HG03045 (cell line): ENCODE measurements at regions not wholly inside any gene's neighbourhood (a gene's known extent, or its start where the extent isn't known, plus 50 kb on each side); places are given as distances from the start of the nearest gene placed in this dataset.
"Not testable (repeated sequence)": the region's sequence is repeated elsewhere in the genome, so short reads cannot be mapped to it uniquely, and the experiment has no call there.

Source experiments
- ATAC-seq: cut with Tn5 transposase; IDR thresholded peaks from one replicate; pipeline ENCODE4 v1.9.1; 2021; ENCODE audit warnings: mild to moderate bottlenecking, moderate library complexity; ENCODE audit not compliant: unreplicated experiment

- ATAC-seq, result no peak
Measured at GRCh38 chr6:90885611-90886056, 298.8 kb upstream of the MAP3K7 start.

- not testable (repeated sequence) for ATAC-seq
Measured at GRCh38 chr6:90885137-90885536, 298.3 kb upstream of the MAP3K7 start.

- no peak for ATAC-seq
Measured at GRCh38 chr6:90877616-90878015, 290.7 kb upstream of the MAP3K7 start.

DNA sequence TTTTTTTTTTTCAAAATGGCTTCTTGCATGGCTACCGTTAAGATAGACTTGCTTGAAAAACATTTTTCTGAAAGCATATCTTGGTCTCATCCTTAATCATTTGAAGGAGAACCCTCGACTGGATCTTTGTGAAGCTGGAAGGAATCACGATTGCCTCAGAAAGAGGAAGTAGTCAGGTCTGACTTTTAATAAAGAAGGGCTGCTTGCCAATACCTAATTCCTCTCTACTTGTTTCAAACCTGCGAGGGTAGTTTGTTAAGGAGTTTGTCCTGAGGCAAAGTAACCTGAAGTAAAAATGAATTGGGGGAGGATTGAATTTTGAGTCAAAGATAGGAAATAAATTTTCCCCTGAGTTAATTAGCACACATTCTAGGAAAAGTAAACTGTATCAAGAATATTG is 288.1 kb upstream of the MAP3K7 start:
- ATAC-seq, result no peak

- ATAC-seq, result no peak
Measured at GRCh38 chr6:90872981-90873380, 286.1 kb upstream of the MAP3K7 start.

GRCh38 chr6:90870561-90870960 is 283.7 kb upstream of the MAP3K7 start:
- ATAC-seq, result no peak

DNA sequence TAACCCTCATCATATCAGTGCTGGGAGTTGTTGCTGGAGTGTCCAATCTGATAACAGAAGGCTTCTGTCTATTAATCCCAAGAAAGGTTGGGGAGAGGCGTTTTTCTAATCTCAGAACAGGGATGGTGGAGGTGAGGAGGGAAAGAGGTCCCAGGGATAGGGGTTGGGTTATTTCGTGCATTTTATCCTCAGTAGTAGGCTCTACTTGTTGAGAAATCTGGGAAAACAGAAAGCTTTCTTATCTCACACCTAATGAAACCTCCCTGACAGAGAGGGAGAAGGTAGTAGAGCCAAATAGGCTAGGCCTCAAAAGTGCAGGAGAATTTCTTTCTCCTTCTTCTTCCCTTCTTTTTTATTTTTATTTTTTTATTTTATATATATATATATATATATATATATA is 281.8 kb upstream of the MAP3K7 start:
- ATAC-seq, result no peak

- ATAC-seq, result no peak
Measured at GRCh38 chr6:90868256-90868655, 281.4 kb upstream of the MAP3K7 start.

DNA sequence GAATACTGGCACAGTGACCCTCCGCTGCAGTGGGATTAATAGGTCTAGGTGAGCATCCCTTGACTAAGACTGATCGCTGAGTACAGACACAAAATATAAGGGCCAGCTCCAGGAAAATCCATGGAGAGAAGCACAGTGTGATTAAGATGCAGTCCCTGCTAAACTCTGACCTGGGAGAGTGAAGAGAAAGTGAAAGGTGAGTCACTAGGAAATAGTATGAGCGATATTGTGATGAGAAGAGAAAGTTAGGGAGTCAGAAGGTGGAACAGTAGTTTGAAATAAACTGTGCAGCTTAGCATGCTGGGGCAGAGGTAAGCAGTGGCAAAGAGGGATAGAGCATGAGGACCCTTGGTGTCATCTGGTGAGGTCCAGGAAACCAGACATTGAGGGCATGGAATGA is 278.6 kb upstream of the MAP3K7 start:
- ATAC-seq, result no peak

GRCh38 chr6:90863043-90863442 is 276.2 kb upstream of the MAP3K7 start:
- ATAC-seq, result no peak

- ATAC-seq, result no peak
Measured at GRCh38 chr6:90860822-90861601, 274.1 kb upstream of the MAP3K7 start.

DNA sequence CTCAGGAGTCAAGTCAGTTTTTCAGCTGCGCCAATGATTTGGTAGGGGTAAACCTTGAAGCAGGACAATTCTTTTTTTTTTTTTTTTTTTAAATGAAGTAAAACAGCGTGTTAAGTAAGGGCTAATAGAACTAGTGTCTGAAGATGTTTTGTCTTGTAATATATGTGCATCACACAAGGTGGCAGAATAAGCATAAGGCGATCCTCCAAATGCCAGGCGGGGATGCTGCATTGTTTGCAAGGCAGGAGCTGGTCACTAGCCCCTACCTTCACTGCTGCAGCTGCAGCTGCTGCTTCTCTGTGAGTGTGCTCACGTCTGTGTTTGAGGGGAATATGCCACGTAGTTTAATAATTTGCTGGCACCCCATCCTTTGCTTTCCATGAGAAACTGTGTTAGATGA is 272.7 kb upstream of the MAP3K7 start:
- ATAC-seq, result no peak

GRCh38 chr6:90859056-90859455 is 272.2 kb upstream of the MAP3K7 start:
- ATAC-seq, result no peak

GRCh38 chr6:90849686-90850085 is 262.8 kb upstream of the MAP3K7 start:
- no peak for ATAC-seq

- no peak for ATAC-seq
Measured at GRCh38 chr6:90846824-90847223, 260.0 kb upstream of the MAP3K7 start.

- ATAC-seq, result no peak
Measured at GRCh38 chr6:90835596-90836212, 248.8 kb upstream of the MAP3K7 start.

GRCh38 chr6:90829311-90829710 is 242.4 kb upstream of the MAP3K7 start:
- ATAC-seq, result no peak

- no peak for ATAC-seq
Measured at GRCh38 chr6:90820436-90820835, 233.6 kb upstream of the MAP3K7 start.

DNA sequence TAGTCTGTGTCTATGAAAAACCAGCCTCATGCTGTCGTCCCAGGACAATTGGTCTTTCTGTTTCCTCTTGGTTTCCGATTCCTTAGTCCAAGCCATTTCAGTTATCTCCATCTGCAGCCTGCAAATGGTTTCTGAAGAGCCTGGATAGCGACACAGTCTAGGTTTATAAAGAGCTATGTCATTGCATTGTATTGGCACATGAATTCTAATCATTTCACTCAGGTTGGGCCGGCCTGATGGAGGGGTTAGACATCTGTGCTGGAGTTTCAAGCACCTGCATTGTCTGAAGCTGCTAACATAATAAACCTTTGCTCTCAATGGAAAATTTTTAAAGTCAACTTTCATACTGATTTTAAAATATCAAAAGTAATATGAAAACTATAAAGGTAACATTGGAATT is 232.6 kb upstream of the MAP3K7 start:
- no peak for ATAC-seq

DNA sequence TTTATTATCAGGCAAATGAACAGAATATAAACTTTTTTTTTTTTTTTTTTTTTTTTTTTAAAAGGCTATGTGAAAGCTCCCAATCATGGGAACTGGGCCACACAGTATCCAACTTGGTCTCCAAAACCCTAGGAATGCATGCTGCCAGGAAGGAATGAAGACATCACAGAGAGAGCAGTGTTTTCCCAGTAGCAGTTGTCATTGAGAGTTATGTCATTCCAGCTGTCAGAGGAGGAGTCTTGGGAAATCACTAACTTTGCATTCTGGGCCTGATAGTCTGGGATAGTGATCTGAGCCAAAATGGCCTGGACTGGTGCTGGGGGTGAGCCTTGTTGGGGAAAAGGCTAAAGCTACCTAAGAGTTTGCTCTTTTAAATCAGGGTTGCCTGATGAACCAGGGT is 231.3 kb upstream of the MAP3K7 start:
- no peak for ATAC-seq

- ATAC-seq, result no peak
Measured at GRCh38 chr6:90816764-90817163, 229.9 kb upstream of the MAP3K7 start.

DNA sequence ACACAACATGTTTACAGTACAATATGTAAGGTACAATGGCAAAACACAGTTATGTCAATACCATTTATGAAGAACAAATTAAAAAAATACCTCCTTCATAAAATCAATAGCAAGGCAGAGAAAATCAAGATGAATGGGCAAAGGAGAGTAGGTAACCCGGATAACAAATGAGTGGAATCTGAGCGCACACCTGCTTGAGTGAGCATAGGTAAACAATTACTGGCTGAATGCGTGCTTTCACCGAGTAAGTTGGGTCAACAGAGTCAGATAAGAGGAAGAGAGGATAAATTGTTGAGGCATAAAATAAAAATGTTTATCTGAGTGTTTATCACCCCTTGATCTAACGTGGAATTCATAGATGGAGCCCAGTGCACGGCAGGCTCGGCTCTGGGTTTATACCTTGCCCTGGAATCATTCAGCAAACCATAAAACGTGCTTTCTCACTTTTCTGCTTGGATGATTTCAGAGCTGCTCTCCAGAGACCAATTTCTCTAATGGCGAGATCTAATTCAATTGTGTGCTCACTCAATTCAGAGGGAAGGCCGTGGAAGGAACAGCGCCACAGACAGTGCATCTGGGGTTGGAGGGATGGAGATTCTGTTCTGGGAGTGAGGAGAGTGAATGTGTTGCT is 224.8 kb upstream of the MAP3K7 start:
- no peak for ATAC-seq
